Ovary (tissue), 3 donors: ENCODE measurements at regions not wholly inside any gene's neighbourhood (a gene's known extent, or its start where the extent isn't known, plus 50 kb on each side); places are given as distances from the start of the nearest gene placed in this dataset.

Source experiments
- EP300 ChIP-seq: sonication (generic); formaldehyde crosslinking; IDR thresholded peaks from one replicate; pipeline ENCODE4 v1.6.1; 2017; ENCODE audit warnings: antibody characterized with exemption
- POLR2A ChIP-seq: fragments of 450-650 bp; IDR thresholded peaks from one replicate; pipeline ENCODE4 v1.6.1; 2017; ENCODE audit warnings: antibody characterized with exemption, mild to moderate bottlenecking, moderate library complexity
- TF ChIP-seq, protein P1 (sequence below), 3 donors: fragments of 450-650 bp in 2 of 3; fragments of 200-600 bp in 1 of 3; IDR thresholded peaks; one replicate each; pipeline versions ENCODE4 v1.5.1 to v1.8.0; 2016 to 2022; ENCODE audit warnings: antibody characterized with exemption in 3 of 3, mild to moderate bottlenecking in 1 of 3
- donor health status: DM: no; HTN: no; CAD: no.

DNA sequence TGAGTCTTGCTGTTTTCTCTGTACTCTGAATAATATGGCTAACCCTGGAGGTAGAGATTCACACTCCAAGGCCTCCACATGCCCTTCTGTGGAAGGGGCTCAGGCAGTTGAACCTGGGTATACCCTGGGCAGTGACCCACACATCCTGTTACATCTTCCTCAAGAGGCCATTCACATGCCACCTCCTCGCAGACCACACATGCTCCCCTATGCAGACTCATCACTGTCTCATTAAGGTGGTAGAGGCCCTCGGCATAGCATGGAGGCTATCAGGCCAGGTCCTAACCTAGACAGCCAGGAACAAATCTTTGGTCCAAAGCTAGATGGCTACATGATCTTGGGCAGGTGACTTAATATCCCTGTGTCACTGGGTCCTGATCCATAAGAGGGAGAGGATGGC lies 363.9 kb upstream of the ZNF507 start:
- TF ChIP-seq, protein P1, sequence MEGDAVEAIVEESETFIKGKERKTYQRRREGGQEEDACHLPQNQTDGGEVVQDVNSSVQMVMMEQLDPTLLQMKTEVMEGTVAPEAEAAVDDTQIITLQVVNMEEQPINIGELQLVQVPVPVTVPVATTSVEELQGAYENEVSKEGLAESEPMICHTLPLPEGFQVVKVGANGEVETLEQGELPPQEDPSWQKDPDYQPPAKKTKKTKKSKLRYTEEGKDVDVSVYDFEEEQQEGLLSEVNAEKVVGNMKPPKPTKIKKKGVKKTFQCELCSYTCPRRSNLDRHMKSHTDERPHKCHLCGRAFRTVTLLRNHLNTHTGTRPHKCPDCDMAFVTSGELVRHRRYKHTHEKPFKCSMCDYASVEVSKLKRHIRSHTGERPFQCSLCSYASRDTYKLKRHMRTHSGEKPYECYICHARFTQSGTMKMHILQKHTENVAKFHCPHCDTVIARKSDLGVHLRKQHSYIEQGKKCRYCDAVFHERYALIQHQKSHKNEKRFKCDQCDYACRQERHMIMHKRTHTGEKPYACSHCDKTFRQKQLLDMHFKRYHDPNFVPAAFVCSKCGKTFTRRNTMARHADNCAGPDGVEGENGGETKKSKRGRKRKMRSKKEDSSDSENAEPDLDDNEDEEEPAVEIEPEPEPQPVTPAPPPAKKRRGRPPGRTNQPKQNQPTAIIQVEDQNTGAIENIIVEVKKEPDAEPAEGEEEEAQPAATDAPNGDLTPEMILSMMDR (IDR thresholded peaks at IDR 0.05) = no peak
- TF ChIP-seq POLR2A (no peak), EP300 (no peak)
